CD14-positive monocyte (primary cell): ENCODE measurements at regions not wholly inside any gene's neighbourhood (a gene's known extent, or its start where the extent isn't known, plus 50 kb on each side); places are given as distances from the start of the nearest gene placed in this dataset.

Experiments used
- DNase-seq, 3 donors: peaks; one replicate each; pipeline ENCODE4 v3.0.0-alpha.2; 2011 to 2022
- H2AFZ ChIP-seq: 2 replicates; pipeline ENCODE4 v1.6.0; 2012; ENCODE audit warnings: mild to moderate bottlenecking, low read depth, low read length, inconsistent platforms; ENCODE audit not compliant: insufficient read depth, poor library complexity, severe bottlenecking
- H3K27ac ChIP-seq, 2 donors: 1 replicate in 1 of 2; 2 replicates in 1 of 2; pipeline ENCODE4 v1.5.1; 2012 to 2013; ENCODE audit warnings: low read length in 2 of 2, control low read depth in 1 of 2, inconsistent platforms in 1 of 2, low read depth in 1 of 2, mild to moderate bottlenecking in 1 of 2
- H3K27me3 ChIP-seq, 2 donors: one replicate each; pipeline versions ENCODE4 v1.6.0 to v1.6.1; 2011 to 2013; ENCODE audit warnings: low read length in 2 of 2; ENCODE audit not compliant: control insufficient read depth in 2 of 2, insufficient read depth in 2 of 2
- H3K36me3 ChIP-seq, 2 donors: replicated peaks in 1 of 2; 1 replicate in 1 of 2; 2 replicates in 1 of 2; pipeline versions ENCODE4 v1.5.1 to v1.6.1; 2012 to 2013; ENCODE audit warnings: low read length in 2 of 2, control low read depth in 1 of 2, inconsistent platforms in 1 of 2, mild to moderate bottlenecking in 1 of 2; ENCODE audit not compliant: insufficient read depth in 2 of 2, control insufficient read depth in 1 of 2
- H3K4me1 ChIP-seq, 2 donors: 1 replicate in 1 of 2; 2 replicates in 1 of 2; pipeline versions ENCODE4 v1.5.1 to v1.6.1; 2012 to 2013; ENCODE audit warnings: low read length in 2 of 2, control low read depth in 1 of 2, inconsistent platforms in 1 of 2, mild to moderate bottlenecking in 1 of 2, moderate library complexity in 1 of 2; ENCODE audit not compliant: insufficient read depth in 2 of 2, control insufficient read depth in 1 of 2
- H3K4me2 ChIP-seq: replicated peaks from 2 replicates; pipeline ENCODE3; 2012; ENCODE audit warnings: low read length, moderate library complexity, mild to moderate bottlenecking; ENCODE audit not compliant: poor library complexity, severe bottlenecking; ENCODE audit errors: extremely low read depth
- H3K4me3 ChIP-seq, 3 experiments: fragments of 200-600 bp in 1 of 3; sonication (generic) in 1 of 3; replicated peaks in 1 of 3; 1 replicate in 2 of 3; 2 replicates in 1 of 3; pipeline ENCODE4 v1.5.1; 2011 to 2013; ENCODE audit warnings: low read length in 3 of 3, mild to moderate bottlenecking in 3 of 3, control low read depth in 2 of 3, low read depth in 2 of 3, inconsistent platforms in 1 of 3, moderate library complexity in 1 of 3
- H3K79me2 ChIP-seq: 2 replicates; pipeline ENCODE4 v1.6.0; 2012; ENCODE audit warnings: mild to moderate bottlenecking, control low read depth, inconsistent platforms, low read length, moderate library complexity; ENCODE audit not compliant: insufficient read depth
- H3K9ac ChIP-seq: 2 replicates; pipeline ENCODE4 v1.6.0; 2017; ENCODE audit warnings: low read length, mild to moderate bottlenecking; ENCODE audit not compliant: insufficient read depth, poor library complexity, severe bottlenecking
- H3K9me3 ChIP-seq, 2 donors: replicated peaks in 1 of 2; 1 replicate in 1 of 2; 2 replicates in 1 of 2; pipeline versions ENCODE4 v1.5.1 to v1.6.1; 2012 to 2013; ENCODE audit warnings: low read length in 2 of 2, control low read depth in 1 of 2; ENCODE audit not compliant: control insufficient read depth in 1 of 2, insufficient read depth in 1 of 2
- H4K20me1 ChIP-seq: 2 replicates; pipeline ENCODE4 v1.6.0; 2012; ENCODE audit warnings: mild to moderate bottlenecking, low read length, control low read depth, moderate library complexity; ENCODE audit not compliant: insufficient read depth
- H3K27ac Mint-ChIP-seq, 7 donors: one replicate each; pipeline ENCODE4 v1.8.0; 2020; ENCODE audit warnings: mild to moderate bottlenecking in 7 of 7, mixed read lengths in 7 of 7, moderate library complexity in 6 of 7, inconsistent platforms in 2 of 7
- H3K27me3 Mint-ChIP-seq, 3 donors: one replicate each; pipeline ENCODE4 v1.8.0; 2021 to 2022; ENCODE audit warnings: low read depth in 3 of 3, mild to moderate bottlenecking in 3 of 3, mixed read lengths in 3 of 3, moderate library complexity in 3 of 3, inconsistent platforms in 1 of 3
- H3K36me3 Mint-ChIP-seq, 2 donors: one replicate each; pipeline ENCODE4 v1.8.0; 2020; ENCODE audit warnings: mixed read lengths in 2 of 2, inconsistent platforms in 1 of 2, mild to moderate bottlenecking in 1 of 2
- H3K4me1 Mint-ChIP-seq: one replicate; pipeline ENCODE4 v1.8.0; 2020; ENCODE audit warnings: mild to moderate bottlenecking, mixed read lengths
- H3K4me3 Mint-ChIP-seq, 2 donors: one replicate each; pipeline ENCODE4 v1.8.0; 2020; ENCODE audit warnings: mild to moderate bottlenecking in 2 of 2, mixed read lengths in 2 of 2, moderate library complexity in 1 of 2
- H3K9me3 Mint-ChIP-seq, 7 donors: one replicate each; pipeline ENCODE4 v1.8.0; 2020 to 2022; ENCODE audit warnings: mixed read lengths in 7 of 7, mild to moderate bottlenecking in 6 of 7, moderate library complexity in 6 of 7, inconsistent platforms in 2 of 7
- WGBS: methylation state at CpG from one replicate; pipeline ENCODE4 v1.1.5; 2013; ENCODE audit warnings: missing lambda C conversion rate; ENCODE audit not compliant: insufficient coverage; 5-methylcytosine and 5-hydroxymethylcytosine counted together
- intact Hi-C, 2 donors: fragments of 100-400 bp; cut with micrococcal nuclease; formaldehyde crosslinking; loops; one replicate each; pipeline versions ENCODE4 v1.15.0 to v1.15.1; 2023
- TF ChIP-seq, protein P1 (sequence below): fragments of 200-600 bp; IDR thresholded peaks from one replicate; pipeline ENCODE4 v1.8.0; 2022; ENCODE audit warnings: antibody characterized with exemption, mild to moderate bottlenecking

GRCh38 chr4:1469607-1470392 lies 63.6 kb upstream of the NKX1-1 start:
- Mint-ChIP-seq H3K4me1 (no peaks in the 10 kb centered on the region), H3K4me3 (no peak overlapping the region), H3K27me3 (peaks cover 14 to 25% (median 20%) of the 10 kb centered on the region in 3 donors), H3K36me3 (no peaks in the 10 kb centered on the region), H3K9me3 (peaks cover 0 to 13% (median 6%) of the 10 kb centered on the region in 7 donors), H3K27ac (no peak overlapping the region)
- Histone ChIP-seq H3K27me3 (peaks cover 0 to 14% of the 10 kb centered on the region in 2 donors), H3K9ac (no peak overlapping the region), H3K4me2 (no peak overlapping the region), H4K20me1 (no peaks in the 10 kb centered on the region), H2AFZ (no peak overlapping the region), H3K9me3 (no peaks in the 10 kb centered on the region), H3K79me2 (no peaks in the 10 kb centered on the region), H3K4me3 (no peak overlapping the region), H3K4me1 (no peaks in the 10 kb centered on the region), H3K36me3 (no peaks in the 10 kb centered on the region), H3K27ac (no peak overlapping the region)
- TF ChIP-seq, protein P1, sequence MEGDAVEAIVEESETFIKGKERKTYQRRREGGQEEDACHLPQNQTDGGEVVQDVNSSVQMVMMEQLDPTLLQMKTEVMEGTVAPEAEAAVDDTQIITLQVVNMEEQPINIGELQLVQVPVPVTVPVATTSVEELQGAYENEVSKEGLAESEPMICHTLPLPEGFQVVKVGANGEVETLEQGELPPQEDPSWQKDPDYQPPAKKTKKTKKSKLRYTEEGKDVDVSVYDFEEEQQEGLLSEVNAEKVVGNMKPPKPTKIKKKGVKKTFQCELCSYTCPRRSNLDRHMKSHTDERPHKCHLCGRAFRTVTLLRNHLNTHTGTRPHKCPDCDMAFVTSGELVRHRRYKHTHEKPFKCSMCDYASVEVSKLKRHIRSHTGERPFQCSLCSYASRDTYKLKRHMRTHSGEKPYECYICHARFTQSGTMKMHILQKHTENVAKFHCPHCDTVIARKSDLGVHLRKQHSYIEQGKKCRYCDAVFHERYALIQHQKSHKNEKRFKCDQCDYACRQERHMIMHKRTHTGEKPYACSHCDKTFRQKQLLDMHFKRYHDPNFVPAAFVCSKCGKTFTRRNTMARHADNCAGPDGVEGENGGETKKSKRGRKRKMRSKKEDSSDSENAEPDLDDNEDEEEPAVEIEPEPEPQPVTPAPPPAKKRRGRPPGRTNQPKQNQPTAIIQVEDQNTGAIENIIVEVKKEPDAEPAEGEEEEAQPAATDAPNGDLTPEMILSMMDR, result no peak
- whole genome bisulfite sequencing, result 92% methylated on average over 22 of the region's 24 CpGs
- no peak for DNase-seq
- intact Hi-C loops, result no loop called here

- intact Hi-C loops, result no loop called here
- no peaks in the 10 kb centered on the region for H3K9me3 ChIP-seq
- WGBS, result 92% methylated on average over 4 of the region's 6 CpGs
- Mint-ChIP-seq H3K27me3 (peaks cover 14 to 19% (median 17%) of the 10 kb centered on the region in 3 donors), H3K4me3 (no peak overlapping the region), H3K36me3 (no peaks in the 10 kb centered on the region), H3K9me3 (peaks cover 0 to 13% (median 6%) of the 10 kb centered on the region in 7 donors), H3K4me1 (no peaks in the 10 kb centered on the region), H3K27ac (no peak overlapping the region)
- no peaks in the 10 kb centered on the region for H4K20me1 ChIP-seq
- no peak overlapping the region for H3K4me2 ChIP-seq
- TF ChIP-seq, protein P1, result no peak
- H3K36me3 ChIP-seq, result no peaks in the 10 kb centered on the region
- H3K79me2 ChIP-seq, result no peaks in the 10 kb centered on the region
- H3K4me1 ChIP-seq, result no peaks in the 10 kb centered on the region
- H2AFZ ChIP-seq, result no peak overlapping the region
- no peak overlapping the region for H3K4me3 ChIP-seq
- no peak for DNase-seq
- H3K27me3 ChIP-seq, result peaks cover 0 to 14% of the 10 kb centered on the region in 2 donors
- no peak overlapping the region for H3K9ac ChIP-seq
- no peak overlapping the region for H3K27ac ChIP-seq
These were observed 62.8 kb upstream of the NKX1-1 start for GRCh38 chr4:1469043-1469442.
